HG03097 (cell line): ENCODE measurements at regions not wholly inside any gene's neighbourhood (a gene's known extent, or its start where the extent isn't known, plus 50 kb on each side); places are given as distances from the start of the nearest gene placed in this dataset.
"Not testable (repeated sequence)": the region's sequence is repeated elsewhere in the genome, so short reads cannot be mapped to it uniquely, and the experiment has no call there.

ENCODE experiments used
- ATAC-seq: cut with Tn5 transposase; IDR thresholded peaks from one replicate; pipeline ENCODE4 v1.9.1; 2021; ENCODE audit not compliant: unreplicated experiment, low FRiP score

GRCh38 chr18:76307293-76307690 lies 187.8 kb downstream of the ZNF516 start:
- no peak for ATAC-seq

DNA sequence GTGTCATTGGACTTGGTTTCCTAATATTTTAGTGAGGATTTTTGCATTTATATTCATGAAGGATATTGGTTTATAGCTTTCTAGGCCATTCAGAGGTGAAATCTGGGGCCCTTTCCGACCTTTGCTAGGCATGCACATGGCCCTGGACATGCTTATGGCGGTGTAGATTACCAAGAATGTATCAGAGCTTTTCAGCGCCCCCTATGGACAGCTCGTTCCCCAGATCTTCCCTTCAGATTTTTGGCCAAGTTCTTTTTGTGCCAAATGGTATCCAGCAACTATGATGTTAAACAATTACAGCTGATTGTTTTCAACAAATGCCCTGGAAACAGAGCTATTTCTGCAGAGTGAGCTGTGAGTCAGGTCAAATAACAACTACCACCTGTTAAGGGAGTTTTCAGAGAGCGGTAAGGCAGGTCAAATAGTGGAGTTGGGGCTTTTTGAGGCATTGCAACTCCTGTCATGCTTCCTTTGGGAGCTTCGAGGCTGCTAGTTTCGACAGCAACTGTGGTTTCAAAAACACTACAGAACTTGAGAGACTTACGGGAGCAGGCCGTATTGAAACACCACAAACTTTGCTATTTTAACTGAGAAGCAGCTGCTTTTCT lies 188.3 kb downstream of the ZNF516 start:
- ATAC-seq, result no peak

DNA sequence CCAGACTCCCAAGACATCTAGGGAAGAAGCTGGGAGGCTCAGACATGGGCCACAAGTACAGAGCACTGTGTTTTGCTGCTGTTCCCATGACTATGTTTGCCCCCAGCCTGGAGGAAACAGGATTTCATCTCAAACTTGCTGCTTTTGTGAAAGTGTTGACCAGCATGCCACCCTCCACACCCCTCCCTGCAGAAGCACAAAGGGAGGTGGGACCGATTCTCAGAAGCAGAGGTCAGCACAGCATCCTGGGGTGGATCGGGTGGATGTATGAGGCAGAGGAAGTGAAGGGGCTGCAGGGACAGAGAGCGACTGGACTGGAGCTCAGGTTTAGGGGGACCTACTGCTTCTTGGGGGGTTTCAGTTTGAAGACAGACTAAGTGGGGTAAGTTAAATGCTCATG lies 209.2 kb downstream of the ZNF516 start:
- ATAC-seq, result no peak

- ATAC-seq, result no peak
Observed at GRCh38 chr18:76281565-76281964, 213.5 kb downstream of the ZNF516 start.

- no peak for ATAC-seq
Observed at GRCh38 chr18:76277801-76278200, 217.2 kb downstream of the ZNF516 start.

GRCh38 chr18:76275727-76276313 lies 219.2 kb downstream of the ZNF516 start:
- ATAC-seq, result no peak

DNA sequence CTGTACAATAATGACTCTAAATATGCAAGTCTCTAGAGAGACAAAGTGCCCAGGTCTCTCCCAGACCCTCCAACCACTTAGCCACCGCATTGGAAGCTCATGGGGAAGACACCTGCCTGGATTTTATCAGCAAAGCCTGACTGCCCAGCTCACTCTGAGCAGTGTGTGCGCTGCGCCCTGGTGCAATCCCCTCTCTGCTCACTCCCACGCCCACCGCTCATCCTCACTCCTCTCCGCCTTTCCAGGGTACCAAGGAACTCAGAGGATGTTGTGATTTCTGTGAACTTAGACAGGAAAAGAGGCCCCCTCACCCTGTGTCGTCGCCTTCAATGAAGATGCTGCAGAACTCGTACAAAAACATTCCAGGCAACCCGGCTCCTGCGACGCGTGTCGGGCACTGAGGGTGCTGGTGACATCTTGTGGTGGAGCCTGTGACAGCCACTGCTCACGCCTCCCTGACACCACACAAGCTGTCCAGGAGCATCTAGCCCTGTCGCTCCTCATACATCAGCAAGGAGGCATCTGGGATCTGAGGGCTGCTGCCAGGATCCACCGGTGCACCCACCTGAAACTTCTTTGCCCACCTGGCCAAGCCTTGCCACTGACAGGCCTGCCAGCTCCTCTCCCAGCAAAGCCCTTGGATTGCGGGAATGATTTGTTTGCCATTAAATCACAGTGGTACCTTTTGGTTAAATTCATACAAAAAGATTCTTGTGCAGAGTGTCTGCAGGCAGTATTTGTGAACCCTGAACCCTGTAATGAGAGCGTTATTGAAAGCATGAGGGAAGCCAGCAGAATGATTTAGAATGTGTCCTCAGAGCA lies 220.4 kb downstream of the ZNF516 start:
- ATAC-seq, result no peak

DNA sequence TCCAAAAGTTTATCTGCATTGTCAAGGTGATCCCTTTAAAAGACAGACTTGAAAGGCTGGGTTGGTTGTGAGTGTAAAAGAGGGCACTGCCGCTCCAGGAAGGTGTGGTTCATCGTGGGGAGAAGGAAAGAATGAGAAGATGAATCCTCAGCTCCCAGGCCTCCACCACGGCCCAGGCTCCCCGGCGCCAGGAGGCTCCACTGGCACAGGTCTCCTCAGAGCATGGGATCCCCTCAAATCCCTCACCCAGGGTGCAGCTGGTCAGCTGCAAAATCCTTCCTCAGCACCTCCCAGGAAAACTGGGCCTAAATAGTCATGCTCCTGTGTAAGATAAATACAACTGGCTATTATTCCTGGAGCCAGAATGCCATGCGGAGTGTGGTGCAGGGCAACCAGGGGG lies 221.1 kb downstream of the ZNF516 start:
- ATAC-seq, result no peak

GRCh38 chr18:76273036-76273545 lies 222.0 kb downstream of the ZNF516 start:
- ATAC-seq, result no peak

DNA sequence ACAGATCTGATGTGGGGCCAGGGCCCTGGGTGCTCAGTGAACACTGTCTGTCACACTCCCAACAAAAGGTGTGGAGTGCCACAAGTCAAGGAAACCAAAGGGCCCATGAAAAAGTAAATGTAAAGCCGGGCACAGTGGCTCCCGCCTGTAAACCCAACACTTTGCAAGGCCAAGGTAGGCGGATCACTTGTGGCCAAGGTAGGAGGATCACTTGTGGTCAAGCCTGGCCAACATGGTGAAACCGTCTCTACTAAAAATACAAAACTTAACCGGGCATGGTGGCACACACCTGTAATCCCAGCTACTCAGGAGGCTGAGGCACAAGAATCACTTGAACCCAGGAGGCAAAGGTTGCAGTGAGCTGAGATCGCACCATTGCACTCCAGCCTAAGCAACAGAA lies 227.6 kb downstream of the ZNF516 start:
- not testable (repeated sequence) for ATAC-seq

DNA sequence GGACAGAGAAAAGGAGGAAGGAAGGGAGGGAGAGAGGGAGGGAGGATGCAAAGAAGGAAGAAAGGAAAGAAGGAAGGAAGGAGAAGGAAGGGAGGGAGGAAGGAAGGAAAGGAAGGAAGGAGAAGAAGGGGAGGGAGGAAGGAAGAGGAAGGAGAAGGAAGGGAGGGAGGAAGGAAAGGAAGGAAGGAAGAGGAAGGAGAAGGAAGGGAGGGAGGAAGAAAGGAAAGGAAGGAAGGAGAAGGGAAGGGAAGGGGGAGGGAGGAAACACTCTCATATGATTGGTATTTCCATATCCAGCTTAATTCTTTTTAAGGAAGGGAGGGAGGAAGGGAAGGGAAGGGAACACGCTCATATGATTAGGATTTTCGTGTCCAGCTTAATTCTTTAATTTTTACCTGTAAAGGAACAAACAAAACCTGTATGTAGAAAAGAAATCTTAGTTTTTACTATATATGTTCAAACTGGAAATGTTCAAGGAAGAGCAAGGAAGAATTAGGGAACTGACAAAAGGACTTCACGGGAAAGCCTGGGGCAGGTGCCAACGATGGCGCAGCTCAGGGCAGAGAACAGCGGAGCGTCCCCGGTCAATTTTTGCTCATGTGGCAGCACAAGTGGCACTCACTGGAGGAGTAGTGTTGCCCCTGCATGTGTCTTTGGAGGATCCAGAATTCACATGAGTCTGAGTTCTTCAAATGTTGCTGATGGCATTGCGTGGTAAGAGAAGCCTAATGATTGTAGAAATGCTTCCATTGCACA lies 228.6 kb downstream of the ZNF516 start:
- no peak for ATAC-seq

DNA sequence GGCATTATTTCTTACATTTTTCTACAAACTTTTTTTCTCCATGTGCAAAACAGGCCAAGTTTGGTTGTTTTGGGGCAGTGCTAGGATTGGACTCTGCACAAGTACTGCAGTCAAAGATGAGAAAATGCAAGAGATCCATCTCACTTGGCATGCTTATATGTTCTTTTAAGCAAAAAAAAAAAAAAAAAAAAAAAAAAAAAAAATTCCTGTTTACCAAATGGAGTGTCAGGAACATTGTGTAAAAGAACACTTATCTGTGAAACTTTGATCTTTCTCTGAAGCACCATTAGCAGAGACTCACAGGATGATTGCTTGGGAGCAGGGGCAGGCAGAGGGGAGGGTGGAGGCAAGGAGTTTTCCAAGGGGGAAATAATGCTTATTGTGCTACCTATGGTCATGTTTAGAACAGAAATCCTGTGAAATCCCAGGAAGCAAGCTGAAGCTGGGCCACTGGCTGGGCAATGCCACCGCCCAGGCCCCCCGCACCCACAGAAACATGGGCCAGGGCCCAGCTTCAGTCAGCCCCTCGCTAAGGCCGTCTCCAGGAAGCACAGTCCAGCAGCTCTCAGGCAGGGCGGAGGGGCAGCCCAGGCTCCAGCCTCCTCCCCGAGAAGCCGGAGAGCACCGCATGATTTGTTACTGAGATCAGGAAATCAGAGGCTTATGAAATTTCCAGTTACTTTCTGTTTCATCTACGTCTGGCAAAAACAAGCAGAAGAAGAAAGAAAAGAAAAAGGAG lies 229.4 kb downstream of the ZNF516 start:
- peak; percentile 54 for ATAC-seq

GRCh38 chr18:76264876-76265250 lies 230.2 kb downstream of the ZNF516 start:
- no peak for ATAC-seq

- ATAC-seq, result no peak
Observed at GRCh38 chr18:76264198-76264875, 230.7 kb downstream of the ZNF516 start.

- ATAC-seq, result no peak
Observed at GRCh38 chr18:76263046-76264005, 231.7 kb downstream of the ZNF516 start.

- no peak for ATAC-seq
Observed at GRCh38 chr18:76260941-76261472, 234.0 kb downstream of the ZNF516 start.

GRCh38 chr18:76259711-76260110 lies 235.3 kb downstream of the ZNF516 start:
- no peak for ATAC-seq

GRCh38 chr18:76259096-76259495 lies 235.9 kb downstream of the ZNF516 start:
- no peak for ATAC-seq
